Activated CD8-positive, alpha-beta T cell treated with anti-CD3 and anti-CD28 coated beads for 36 hours (primary cell): ENCODE measurements at regions not wholly inside any gene's neighbourhood (a gene's known extent, or its start where the extent isn't known, plus 50 kb on each side); places are given as distances from the start of the nearest gene placed in this dataset.

Experiments
- ATAC-seq: fragments of 200-7000 bp; cut with Tn5 transposase; one replicate; pipeline ENCODE4 v1.10.0; 2021; ENCODE audit warnings: mild to moderate bottlenecking, moderate library complexity
- CTCF ChIA-PET: fragments of 350-600 bp; sonication (Branson Sonifier 250); formaldehyde crosslinking; loops from one replicate; lab custom pipeline; 2021; ENCODE audit warnings: antibody characterized with exemption; lab: Charles Lee
- POLR2A ChIA-PET: fragments of 350-600 bp; sonication (Branson Sonifier 250); formaldehyde crosslinking; loops from one replicate; lab custom pipeline; 2021; ENCODE audit warnings: antibody characterized with exemption; lab: Charles Lee
- DNase-seq: peaks from one replicate; pipeline ENCODE4 v3.0.0-alpha.2; 2020
- H3K27ac Mint-ChIP-seq: one replicate; pipeline ENCODE4 v1.8.0; 2021; ENCODE audit warnings: mild to moderate bottlenecking, mixed read lengths
- H3K27me3 Mint-ChIP-seq: one replicate; pipeline ENCODE4 v1.8.0; 2021; ENCODE audit warnings: mixed read lengths
- H3K36me3 Mint-ChIP-seq: one replicate; pipeline ENCODE4 v1.8.0; 2021; ENCODE audit warnings: low read depth, mixed read lengths
- H3K4me1 Mint-ChIP-seq: one replicate; pipeline ENCODE4 v1.8.0; 2021; ENCODE audit warnings: low read depth, mixed read lengths
- H3K4me3 Mint-ChIP-seq: one replicate; pipeline ENCODE4 v1.8.0; 2021; ENCODE audit warnings: mild to moderate bottlenecking, moderate library complexity, mixed read lengths
- H3K9me3 Mint-ChIP-seq: one replicate; pipeline ENCODE4 v1.8.0; 2021; ENCODE audit warnings: mixed read lengths
- CTCF ChIP-seq: fragments of 200-600 bp; IDR thresholded peaks from one replicate; pipeline ENCODE4 v1.8.0; 2022; ENCODE audit warnings: antibody characterized with exemption, mild to moderate bottlenecking
- intact Hi-C: fragments of 100-400 bp; cut with micrococcal nuclease; formaldehyde crosslinking; loops from one replicate; pipeline ENCODE4 v1.10.0; 2022

GRCh38 chr2:2860589-2861300 is 516.9 kb downstream of the EIPR1 start:
- intact Hi-C loops = no loop called here
- POLR2A ChIA-PET = no interaction called here
- no peaks in the 10 kb centered on the region for H3K27me3 Mint-ChIP-seq

GRCh38 chr2:2859732-2860131 is 517.9 kb downstream of the EIPR1 start:
- Mint-ChIP-seq H3K9me3 (no peaks in the 10 kb centered on the region), H3K36me3 (no peaks in the 10 kb centered on the region), H3K4me1 (no peaks in the 10 kb centered on the region), H3K27me3 (no peaks in the 10 kb centered on the region), H3K27ac (no peak overlapping the region), H3K4me3 (no peak overlapping the region)
- intact Hi-C loops = no loop called here
- ChIA-PET CTCF (no interaction called here), POLR2A (no interaction called here)
- ATAC-seq (no peak), DNase-seq (no peak)
- TF ChIP-seq CTCF = no peak

More at GRCh38 chr2:2860589-2861300, 516.9 kb downstream of the EIPR1 start:
- DNase-seq = no peak
- Mint-ChIP-seq H3K36me3 (no peaks in the 10 kb centered on the region), H3K9me3 (no peaks in the 10 kb centered on the region), H3K4me1 (no peaks in the 10 kb centered on the region), H3K4me3 (no peak overlapping the region), H3K27ac (no peak overlapping the region)
- ATAC-seq = no peak
- CTCF ChIA-PET = no interaction called here
- no peak for TF ChIP-seq CTCF

GRCh38 chr2:2859164-2859563 is 518.5 kb downstream of the EIPR1 start:
- Mint-ChIP-seq H3K27ac (no peak overlapping the region), H3K4me1 (no peaks in the 10 kb centered on the region), H3K4me3 (no peak overlapping the region), H3K36me3 (no peaks in the 10 kb centered on the region), H3K27me3 (no peaks in the 10 kb centered on the region), H3K9me3 (no peaks in the 10 kb centered on the region)
- ChIA-PET CTCF (no interaction called here), POLR2A (no interaction called here)
- intact Hi-C loops = no loop called here
- no peak for ATAC-seq
- no peak for DNase-seq
- TF ChIP-seq CTCF = no peak

- H3K27ac Mint-ChIP-seq = no peak overlapping the region
- ATAC-seq (no peak), DNase-seq (no peak)
- CTCF ChIA-PET = no interaction called here
- no peaks in the 10 kb centered on the region for H3K4me1 Mint-ChIP-seq
- intact Hi-C loops = no loop called here
- no peaks in the 10 kb centered on the region for H3K27me3 Mint-ChIP-seq
- H3K36me3 Mint-ChIP-seq = no peaks in the 10 kb centered on the region
- POLR2A ChIA-PET = no interaction called here
- no peak overlapping the region for H3K4me3 Mint-ChIP-seq
- TF ChIP-seq CTCF = no peak
- no peaks in the 10 kb centered on the region for H3K9me3 Mint-ChIP-seq
These were observed 520.7 kb downstream of the EIPR1 start for GRCh38 chr2:2856723-2857415.

- Mint-ChIP-seq H3K4me3 (no peak overlapping the region), H3K36me3 (no peaks in the 10 kb centered on the region), H3K27ac (no peak overlapping the region), H3K4me1 (no peaks in the 10 kb centered on the region), H3K27me3 (no peaks in the 10 kb centered on the region), H3K9me3 (no peaks in the 10 kb centered on the region)
- ChIA-PET POLR2A (no interaction called here), CTCF (no interaction called here)
- TF ChIP-seq CTCF = no peak
- intact Hi-C loops = no loop called here
- no peak for DNase-seq
- ATAC-seq = no peak
These were observed 522.3 kb downstream of the EIPR1 start for GRCh38 chr2:2855297-2855696.
